ENCODE measurements at regions not wholly inside any gene's neighbourhood (a gene's known extent, or its start where the extent isn't known, plus 50 kb on each side); places are given as distances from the start of the nearest gene placed in this dataset.
A peak's percentile ranks its signal among the peaks of the same experiment; 100 is the strongest.

- Mint-ChIP-seq H3K4me1 (no peaks in the 10 kb centered on the region), H3K27ac (no peak overlapping the region), H3K4me3 (no peak overlapping the region), H3K27me3 (no peaks in the 10 kb centered on the region), H3K9me3 (peaks cover 0 to 4% (median 0%) of the 10 kb centered on the region in 7 donors), H3K36me3 (no peaks in the 10 kb centered on the region)
- DNase-seq, result no peak
- ATAC-seq (ENCODE audit: low read depth in 2 of 2), result no peak
Measured at GRCh38 chr2:219976871-219977270, 349.4 kb downstream of the SLC4A3 start.

DNA sequence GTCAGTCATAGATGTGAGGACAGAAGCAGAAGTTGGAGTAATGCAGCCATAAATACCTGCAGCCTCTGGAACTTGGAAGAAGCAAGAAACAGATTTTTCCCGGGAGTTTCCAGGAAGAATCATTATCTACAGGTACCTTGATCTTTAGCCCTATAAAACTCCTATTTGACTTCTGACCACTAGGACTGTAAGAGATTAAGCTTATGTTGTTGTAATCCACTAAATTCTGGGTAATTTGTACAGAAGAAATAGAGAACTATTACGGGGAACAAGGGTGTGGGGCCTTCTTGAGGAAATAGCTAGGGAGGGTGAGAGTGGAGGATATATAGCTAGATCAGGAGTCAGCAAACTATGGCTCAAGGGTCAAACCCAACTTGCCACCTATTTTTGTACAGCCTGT, 353.2 kb downstream of the SLC4A3 start:
- DNase-seq (no peak), ATAC-seq (ENCODE audit: low read depth in 2 of 2) (no peak)
- Mint-ChIP-seq H3K27me3 (no peaks in the 10 kb centered on the region), H3K4me1 (no peaks in the 10 kb centered on the region), H3K9me3 (peaks cover 0 to 4% (median 0%) of the 10 kb centered on the region in 7 donors), H3K27ac (no peak overlapping the region), H3K36me3 (no peaks in the 10 kb centered on the region), H3K4me3 (no peak overlapping the region)

DNA sequence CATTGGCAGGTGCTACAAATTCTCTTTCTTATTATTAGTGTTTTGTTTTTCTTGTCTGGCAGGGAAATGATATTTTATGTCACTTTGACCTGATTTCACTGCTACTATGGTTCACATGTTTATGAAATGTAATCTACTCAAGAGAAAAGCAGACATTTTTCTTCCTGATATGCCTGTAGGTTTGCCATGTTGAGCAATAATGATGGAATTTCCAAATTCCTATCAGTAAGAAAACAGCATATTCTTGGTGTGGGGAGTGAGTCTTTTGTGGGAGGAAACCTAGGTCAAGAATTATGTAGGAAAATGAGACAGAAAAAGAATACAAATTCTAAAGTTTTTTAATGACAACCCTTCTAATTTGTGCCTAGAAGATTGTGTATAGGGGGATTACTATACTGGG, 356.4 kb downstream of the SLC4A3 start:
- Mint-ChIP-seq H3K27ac (no peak overlapping the region), H3K9me3 (peaks cover 0 to 4% (median 0%) of the 10 kb centered on the region in 7 donors), H3K4me1 (no peaks in the 10 kb centered on the region), H3K27me3 (no peaks in the 10 kb centered on the region), H3K36me3 (no peaks in the 10 kb centered on the region), H3K4me3 (no peak overlapping the region)
- ATAC-seq (ENCODE audit: low read depth in 2 of 2), result no peak
- DNase-seq, result no peak

DNA sequence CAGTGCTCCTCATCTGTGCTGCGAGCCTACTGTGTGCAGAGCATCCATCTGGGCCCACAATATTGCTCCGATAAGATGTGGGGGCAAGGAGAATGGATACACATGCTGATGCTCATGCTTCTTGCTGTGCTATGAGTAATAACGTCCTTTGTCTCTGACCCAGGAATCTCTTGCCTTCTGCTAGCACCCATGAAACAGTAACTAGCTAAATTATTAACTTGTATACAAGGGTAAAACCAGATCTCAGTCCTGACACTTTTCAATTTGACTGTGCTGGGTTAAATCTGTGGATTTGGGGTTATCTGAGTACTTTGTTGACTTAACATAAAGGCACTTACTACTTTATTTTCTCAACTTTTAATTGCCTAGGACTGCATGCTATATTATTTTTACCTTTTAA, 357.6 kb downstream of the SLC4A3 start:
- Mint-ChIP-seq H3K27me3 (peaks cover 0 to 3% (median 0%) of the 10 kb centered on the region in 3 donors), H3K27ac (no peak overlapping the region), H3K9me3 (peaks cover 0 to 7% (median 0%) of the 10 kb centered on the region in 7 donors), H3K36me3 (no peaks in the 10 kb centered on the region), H3K4me3 (no peak overlapping the region), H3K4me1 (no peaks in the 10 kb centered on the region)
- ATAC-seq (ENCODE audit: low read depth in 2 of 2), result no peak
- DNase-seq, result no peak

DNA sequence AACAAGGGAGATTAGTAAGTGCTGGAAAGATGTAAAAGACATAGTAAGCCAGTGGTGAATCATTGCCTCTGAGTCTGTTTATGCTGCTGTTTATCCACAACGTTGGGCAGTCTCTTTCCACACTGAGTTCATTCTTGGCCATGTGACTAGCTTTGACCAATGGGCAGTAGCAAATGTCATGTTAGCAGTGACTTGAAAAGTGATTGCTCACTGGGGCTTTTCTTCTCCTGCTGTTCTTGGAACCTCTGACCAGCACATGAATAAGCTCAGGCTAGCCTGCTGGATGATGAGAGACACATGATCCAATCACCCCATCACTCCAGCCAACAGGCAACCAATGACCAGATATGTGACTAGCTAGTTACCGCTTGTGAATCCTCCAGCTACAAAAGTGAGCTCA, 360.4 kb downstream of the SLC4A3 start:
- no peaks in the 10 kb centered on the region for H3K36me3 Mint-ChIP-seq
- ATAC-seq (ENCODE audit: low read depth in 2 of 2), result no peak
- no peak for DNase-seq
- peaks cover 0 to 7% (median 3%) of the 10 kb centered on the region in 7 donors for H3K9me3 Mint-ChIP-seq
- H3K4me1 Mint-ChIP-seq, result no peaks in the 10 kb centered on the region
- H3K27me3 Mint-ChIP-seq, result peaks cover 0 to 4% (median 3%) of the 10 kb centered on the region in 3 donors
- no peak overlapping the region for H3K27ac Mint-ChIP-seq
- no peak overlapping the region for H3K4me3 Mint-ChIP-seq

GRCh38 chr2:219989744-219990143, 362.3 kb downstream of the SLC4A3 start:
- peaks cover 0 to 4% (median 3%) of the 10 kb centered on the region in 3 donors for H3K27me3 Mint-ChIP-seq
- H3K36me3 Mint-ChIP-seq, result no peaks in the 10 kb centered on the region
- no peak overlapping the region for H3K27ac Mint-ChIP-seq
- DNase-seq, result no peak
- no peak overlapping the region for H3K4me3 Mint-ChIP-seq
- no peaks in the 10 kb centered on the region for H3K4me1 Mint-ChIP-seq
- H3K9me3 Mint-ChIP-seq, result peaks cover 0 to 7% (median 3%) of the 10 kb centered on the region in 7 donors
- ATAC-seq (ENCODE audit: low read depth in 2 of 2), result no peak

GRCh38 chr2:219991116-219991515, 363.7 kb downstream of the SLC4A3 start:
- H3K4me1 Mint-ChIP-seq, result no peaks in the 10 kb centered on the region
- H3K27me3 Mint-ChIP-seq, result peaks cover 3 to 6% (median 4%) of the 10 kb centered on the region in 3 donors
- no peaks in the 10 kb centered on the region for H3K36me3 Mint-ChIP-seq
- H3K27ac Mint-ChIP-seq, result no peak overlapping the region
- peaks cover 0 to 7% (median 3%) of the 10 kb centered on the region in 7 donors for H3K9me3 Mint-ChIP-seq
- H3K4me3 Mint-ChIP-seq, result no peak overlapping the region
- no peak for DNase-seq
- ATAC-seq (ENCODE audit: low read depth in 2 of 2), result no peak

DNA sequence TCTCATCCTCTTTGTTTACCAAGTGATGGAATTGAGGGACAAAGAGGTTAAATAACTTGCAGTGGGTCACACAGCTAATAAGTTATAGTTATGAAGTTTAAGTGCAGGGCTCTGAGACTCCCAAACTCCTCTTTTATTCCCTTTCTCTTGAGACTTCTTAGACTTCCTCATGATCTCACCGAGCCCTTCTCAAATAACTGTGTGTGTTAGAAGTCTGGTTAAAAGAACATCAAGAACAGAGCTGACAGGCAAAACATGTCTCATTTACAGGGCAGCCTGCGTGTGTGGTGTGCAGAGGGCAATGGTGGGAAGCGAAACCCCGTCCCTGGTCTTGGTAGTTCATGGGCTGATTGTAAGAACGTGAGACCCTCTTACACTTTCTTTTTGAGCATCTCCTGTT, 368.0 kb downstream of the SLC4A3 start:
- no peaks in the 10 kb centered on the region for H3K36me3 Mint-ChIP-seq
- H3K4me3 Mint-ChIP-seq, result no peak overlapping the region
- no peak for ATAC-seq (ENCODE audit: low read depth in 2 of 2)
- no peak overlapping the region for H3K27ac Mint-ChIP-seq
- peaks cover 0 to 5% (median 0%) of the 10 kb centered on the region in 7 donors for H3K9me3 Mint-ChIP-seq
- no peaks in the 10 kb centered on the region for H3K4me1 Mint-ChIP-seq
- no peak for DNase-seq
- peaks cover 4 to 11% (median 5%) of the 10 kb centered on the region in 3 donors for H3K27me3 Mint-ChIP-seq

- no peak for DNase-seq
- H3K4me1 Mint-ChIP-seq, result no peaks in the 10 kb centered on the region
- ATAC-seq (ENCODE audit: low read depth in 2 of 2), result no peak
- H3K27me3 Mint-ChIP-seq, result peaks cover 0 to 11% (median 5%) of the 10 kb centered on the region in 3 donors
- no peak overlapping the region for H3K4me3 Mint-ChIP-seq
- H3K36me3 Mint-ChIP-seq, result no peaks in the 10 kb centered on the region
- no peak overlapping the region for H3K27ac Mint-ChIP-seq
- peaks cover 0 to 3% (median 0%) of the 10 kb centered on the region in 7 donors for H3K9me3 Mint-ChIP-seq
Measured at GRCh38 chr2:219995991-219996765, 368.7 kb downstream of the SLC4A3 start.

- Mint-ChIP-seq H3K4me1 (no peaks in the 10 kb centered on the region), H3K9me3 (peaks cover 0 to 3% (median 0%) of the 10 kb centered on the region in 7 donors), H3K36me3 (no peaks in the 10 kb centered on the region), H3K4me3 (no peak overlapping the region), H3K27ac (peak overlapping the region in 2 of 6 donors; percentile 62 to 77), H3K27me3 (peaks cover 0 to 11% (median 5%) of the 10 kb centered on the region in 3 donors)
- DNase-seq (no peak), ATAC-seq (ENCODE audit: low read depth in 2 of 2) (no peak)
Measured at GRCh38 chr2:219997341-219997851, 370.0 kb downstream of the SLC4A3 start.

- no peak overlapping the region for H3K27ac Mint-ChIP-seq
- peaks cover 0 to 11% (median 5%) of the 10 kb centered on the region in 3 donors for H3K27me3 Mint-ChIP-seq
- H3K4me3 Mint-ChIP-seq, result no peak overlapping the region
- peaks cover 0 to 3% (median 0%) of the 10 kb centered on the region in 7 donors for H3K9me3 Mint-ChIP-seq
- no peak for ATAC-seq (ENCODE audit: low read depth in 2 of 2)
- no peak for DNase-seq
- no peaks in the 10 kb centered on the region for H3K4me1 Mint-ChIP-seq
- no peaks in the 10 kb centered on the region for H3K36me3 Mint-ChIP-seq
Measured at GRCh38 chr2:219998107-219998506, 370.7 kb downstream of the SLC4A3 start.

DNA sequence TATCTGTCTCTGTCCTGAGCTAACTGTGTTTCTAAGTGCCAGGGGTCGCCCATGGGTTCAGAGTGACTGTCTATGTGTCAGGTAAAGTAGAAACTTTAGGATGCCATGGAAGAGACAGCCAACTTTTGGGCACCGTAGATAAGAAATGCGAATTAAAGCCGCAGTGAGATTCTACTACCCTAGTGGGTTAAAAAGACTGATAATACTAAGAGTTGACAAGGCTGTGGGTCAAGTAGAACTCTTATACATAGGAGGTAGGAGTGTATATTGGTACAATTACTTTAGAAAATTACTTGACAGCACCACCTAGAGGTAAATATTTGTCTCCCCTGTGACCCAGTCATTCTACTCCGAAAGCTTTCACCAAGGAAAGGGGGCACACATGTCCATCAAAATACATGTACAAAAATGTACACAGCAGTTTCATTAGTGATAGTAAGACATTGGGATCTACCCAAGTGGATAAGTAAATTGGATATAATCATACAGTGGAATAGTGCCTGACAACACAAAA, 371.3 kb downstream of the SLC4A3 start:
- Mint-ChIP-seq H3K9me3 (peaks cover 0 to 3% (median 0%) of the 10 kb centered on the region in 7 donors), H3K4me1 (no peaks in the 10 kb centered on the region), H3K36me3 (no peaks in the 10 kb centered on the region), H3K4me3 (no peak overlapping the region), H3K27ac (no peak overlapping the region), H3K27me3 (peaks cover 0 to 11% (median 5%) of the 10 kb centered on the region in 3 donors)
- DNase-seq, result no peak
- no peak for ATAC-seq (ENCODE audit: low read depth in 2 of 2)

- Mint-ChIP-seq H3K27me3 (peaks cover 0 to 11% (median 5%) of the 10 kb centered on the region in 3 donors), H3K9me3 (peaks cover 0 to 5% (median 0%) of the 10 kb centered on the region in 7 donors), H3K4me1 (no peaks in the 10 kb centered on the region), H3K27ac (no peak overlapping the region), H3K36me3 (no peaks in the 10 kb centered on the region), H3K4me3 (no peak overlapping the region)
- ATAC-seq (ENCODE audit: low read depth in 2 of 2) (no peak), DNase-seq (no peak)
Measured at GRCh38 chr2:220000080-220000479, 372.6 kb downstream of the SLC4A3 start.

GRCh38 chr2:220000586-220000985, 373.2 kb downstream of the SLC4A3 start:
- peaks cover 0 to 9% (median 5%) of the 10 kb centered on the region in 3 donors for H3K27me3 Mint-ChIP-seq
- peaks cover 0 to 5% (median 0%) of the 10 kb centered on the region in 7 donors for H3K9me3 Mint-ChIP-seq
- no peaks in the 10 kb centered on the region for H3K4me1 Mint-ChIP-seq
- DNase-seq (no peak), ATAC-seq (ENCODE audit: low read depth in 2 of 2) (no peak)
- no peaks in the 10 kb centered on the region for H3K36me3 Mint-ChIP-seq
- no peak overlapping the region for H3K4me3 Mint-ChIP-seq
- no peak overlapping the region for H3K27ac Mint-ChIP-seq

Data from naive B cell (primary cell).